ENCODE measurements at regions not wholly inside any gene's neighbourhood (a gene's known extent, or its start where the extent isn't known, plus 50 kb on each side); places are given as distances from the start of the nearest gene placed in this dataset.
A peak's percentile ranks its signal among the peaks of the same experiment; 100 is the strongest.

DNA sequence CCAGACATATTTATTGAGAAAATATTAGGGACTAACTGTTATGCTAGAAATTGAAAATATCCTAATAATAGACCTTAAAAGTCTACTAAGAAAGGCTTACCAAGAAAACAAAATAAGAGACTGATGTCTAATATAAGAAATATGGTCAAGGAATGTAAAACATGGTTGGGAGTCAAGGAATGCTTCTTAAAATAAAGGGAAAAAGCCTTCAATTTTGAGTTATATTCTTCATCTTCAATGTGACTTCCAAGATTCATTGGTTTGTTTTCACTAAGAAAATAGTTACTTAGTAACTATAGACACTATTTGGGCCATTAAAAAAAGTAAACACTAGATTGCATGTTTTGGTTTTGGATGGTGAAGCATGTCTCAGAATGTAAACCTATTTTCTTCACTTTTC is 88.1 kb upstream of the ETV6 start:
- Histone ChIP-seq H3K4me1 (ENCODE audit: control insufficient read depth in 1 of 2, low read depth in 2 of 2) (peaks cover 4 to 25% of the 10 kb centered on the region in 2 donors), H3K27ac (peak overlapping the region; percentile 67 to 72), H3K9me3 (no peaks in the 10 kb centered on the region), H3K4me3 (no peak overlapping the region), H3K27me3 (replicated peaks; ENCODE audit: insufficient read depth) (no peaks in the 10 kb centered on the region), H3K36me3 (no peaks in the 10 kb centered on the region)
- no peak for DNase-seq (ENCODE audit: low spot score)
- peak; percentile 26 for ATAC-seq (ENCODE audit: insufficient number of reproducible peaks, low FRiP score, low read depth)
- TF ChIP-seq, protein P1, sequence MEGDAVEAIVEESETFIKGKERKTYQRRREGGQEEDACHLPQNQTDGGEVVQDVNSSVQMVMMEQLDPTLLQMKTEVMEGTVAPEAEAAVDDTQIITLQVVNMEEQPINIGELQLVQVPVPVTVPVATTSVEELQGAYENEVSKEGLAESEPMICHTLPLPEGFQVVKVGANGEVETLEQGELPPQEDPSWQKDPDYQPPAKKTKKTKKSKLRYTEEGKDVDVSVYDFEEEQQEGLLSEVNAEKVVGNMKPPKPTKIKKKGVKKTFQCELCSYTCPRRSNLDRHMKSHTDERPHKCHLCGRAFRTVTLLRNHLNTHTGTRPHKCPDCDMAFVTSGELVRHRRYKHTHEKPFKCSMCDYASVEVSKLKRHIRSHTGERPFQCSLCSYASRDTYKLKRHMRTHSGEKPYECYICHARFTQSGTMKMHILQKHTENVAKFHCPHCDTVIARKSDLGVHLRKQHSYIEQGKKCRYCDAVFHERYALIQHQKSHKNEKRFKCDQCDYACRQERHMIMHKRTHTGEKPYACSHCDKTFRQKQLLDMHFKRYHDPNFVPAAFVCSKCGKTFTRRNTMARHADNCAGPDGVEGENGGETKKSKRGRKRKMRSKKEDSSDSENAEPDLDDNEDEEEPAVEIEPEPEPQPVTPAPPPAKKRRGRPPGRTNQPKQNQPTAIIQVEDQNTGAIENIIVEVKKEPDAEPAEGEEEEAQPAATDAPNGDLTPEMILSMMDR (IDR thresholded peaks at IDR 0.05) = no peak

DNA sequence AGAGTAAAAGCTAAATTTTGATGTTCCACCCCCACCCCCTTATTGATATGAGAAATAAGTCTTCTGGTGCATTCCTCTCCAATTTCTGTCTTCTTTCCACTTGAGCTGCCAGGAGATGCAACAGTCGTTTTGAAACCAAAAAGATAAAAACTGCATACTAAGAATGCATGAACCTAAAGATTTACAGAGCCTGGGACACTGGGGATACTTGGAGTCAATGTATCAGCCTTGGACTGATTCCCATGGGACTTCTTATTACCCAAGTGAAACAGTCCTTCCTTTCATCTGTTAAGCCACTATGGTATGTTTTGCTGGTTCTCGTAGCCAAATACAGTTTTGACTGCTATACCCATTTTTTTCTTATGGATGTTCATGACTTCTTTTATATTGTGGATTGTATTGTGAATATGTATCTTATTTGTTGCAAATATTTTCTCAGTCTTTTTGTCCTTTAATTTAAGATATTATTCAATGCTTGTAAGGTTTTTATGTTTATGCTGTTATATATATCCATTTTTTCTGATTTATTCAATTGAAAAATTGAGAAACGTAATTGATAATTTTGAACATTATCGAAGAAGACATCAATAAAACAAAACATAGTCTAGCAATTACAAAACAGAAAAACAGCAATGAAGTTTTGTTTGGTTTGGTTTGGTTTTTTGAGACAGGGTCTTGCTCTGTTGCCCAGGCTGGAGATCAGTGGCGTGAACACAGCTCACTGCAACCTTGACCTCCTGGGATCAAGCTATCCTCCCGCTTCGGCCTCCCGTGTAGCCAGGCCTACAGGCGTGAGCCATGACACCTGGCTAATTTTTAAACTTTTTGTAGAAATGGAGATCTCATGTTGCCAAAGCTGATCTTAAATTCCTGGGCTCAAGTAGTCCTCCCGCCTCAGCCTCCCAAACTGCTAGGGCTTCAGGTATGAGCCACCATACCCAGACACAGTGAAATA is 85.4 kb upstream of the ETV6 start:
- ATAC-seq (ENCODE audit: insufficient number of reproducible peaks, low FRiP score, low read depth) = no peak
- H3K4me3 ChIP-seq = no peak overlapping the region
- H3K36me3 ChIP-seq = no peaks in the 10 kb centered on the region
- H3K9me3 ChIP-seq = no peaks in the 10 kb centered on the region
- H3K4me1 ChIP-seq (ENCODE audit: control insufficient read depth in 1 of 2, low read depth in 2 of 2) = peaks cover 4 to 17% of the 10 kb centered on the region in 2 donors
- no peak overlapping the region for H3K27ac ChIP-seq
- TF ChIP-seq, protein P1 (IDR thresholded peaks at IDR 0.05) = no peak
- no peaks in the 10 kb centered on the region for H3K27me3 ChIP-seq (replicated peaks; ENCODE audit: insufficient read depth)
- no peak for DNase-seq (ENCODE audit: low spot score)

DNA sequence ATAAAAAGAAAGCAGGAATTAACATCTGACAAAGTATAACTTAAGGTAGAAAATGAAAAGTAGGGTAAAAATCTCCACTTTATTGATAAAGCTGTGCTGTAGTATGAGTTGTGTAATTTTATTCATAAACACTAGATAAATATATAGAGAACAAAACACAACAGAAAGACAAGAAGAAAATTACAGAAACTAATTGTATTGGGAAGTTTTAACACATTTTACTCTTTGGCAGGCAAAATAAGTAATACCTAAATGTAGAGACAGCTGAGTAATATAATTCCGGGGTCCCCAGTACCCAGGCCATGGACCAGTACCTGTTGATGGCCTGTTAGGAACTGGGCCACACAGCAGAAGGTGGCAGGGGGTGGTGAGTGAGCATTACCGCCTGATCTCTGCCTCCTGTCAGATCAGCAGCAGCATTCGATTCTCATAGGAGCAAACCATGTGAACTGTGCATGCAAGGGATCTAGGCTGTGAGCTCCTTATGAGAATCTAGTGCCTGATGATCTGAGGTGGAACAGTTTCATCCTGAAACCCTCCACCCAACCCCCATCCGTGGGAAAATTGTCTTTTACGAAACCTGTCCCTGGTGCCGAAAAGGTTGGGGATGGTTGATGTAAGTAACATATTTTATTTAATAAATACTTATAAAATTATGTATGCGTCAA is 84.4 kb upstream of the ETV6 start:
- no peak for ATAC-seq (ENCODE audit: insufficient number of reproducible peaks, low FRiP score, low read depth)
- Histone ChIP-seq H3K27me3 (replicated peaks; ENCODE audit: insufficient read depth) (no peaks in the 10 kb centered on the region), H3K9me3 (no peaks in the 10 kb centered on the region), H3K27ac (no peak overlapping the region), H3K4me3 (no peak overlapping the region), H3K36me3 (no peaks in the 10 kb centered on the region), H3K4me1 (ENCODE audit: control insufficient read depth in 1 of 2, low read depth in 2 of 2) (peaks cover 4 to 17% of the 10 kb centered on the region in 2 donors)
- TF ChIP-seq, protein P1 (IDR thresholded peaks at IDR 0.05) = no peak
- no peak for DNase-seq (ENCODE audit: low spot score)

DNA sequence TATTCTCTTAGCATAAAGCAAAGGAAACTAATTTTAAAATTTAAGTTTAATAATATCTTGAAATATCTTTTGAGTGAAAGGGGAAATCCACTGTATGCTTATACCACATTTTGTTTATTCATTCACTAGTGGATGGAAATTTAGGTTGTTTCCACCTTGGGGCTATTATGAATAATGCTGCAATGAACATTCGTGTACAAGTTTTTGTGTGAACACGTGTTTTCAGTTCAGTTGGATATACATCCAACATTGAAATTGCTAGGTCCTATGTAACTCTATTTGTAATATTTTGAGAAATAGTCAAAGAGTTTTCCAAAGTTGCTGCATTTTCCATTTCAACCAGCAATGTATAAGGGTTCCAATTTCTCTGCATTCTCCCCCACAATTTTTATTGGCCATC is 83.7 kb upstream of the ETV6 start:
- no peak for ATAC-seq (ENCODE audit: insufficient number of reproducible peaks, low FRiP score, low read depth)
- Histone ChIP-seq H3K27me3 (replicated peaks; ENCODE audit: insufficient read depth) (no peaks in the 10 kb centered on the region), H3K4me3 (no peak overlapping the region)

More for the DNA sequence above, 83.7 kb upstream of the ETV6 start:
- DNase-seq (ENCODE audit: low spot score) = no peak
- TF ChIP-seq, protein P1 (IDR thresholded peaks at IDR 0.05) = no peak
- Histone ChIP-seq H3K4me1 (ENCODE audit: control insufficient read depth in 1 of 2, low read depth in 2 of 2) (peaks cover under 1 to 13% of the 10 kb centered on the region in 2 donors), H3K9me3 (no peaks in the 10 kb centered on the region), H3K27ac (no peak overlapping the region), H3K36me3 (no peaks in the 10 kb centered on the region)
